Spleen (tissue), 7 donors: ENCODE measurements at regions not wholly inside any gene's neighbourhood (a gene's known extent, or its start where the extent isn't known, plus 50 kb on each side); places are given as distances from the start of the nearest gene placed in this dataset.

Experiments
- CTCF ChIP-seq, 11 experiments: fragments of 200-600 bp in 7 of 11; fragments of 450-650 bp in 4 of 11; sonication (generic) in 4 of 11; IDR thresholded peaks in 8 of 11; conservative IDR thresholded peaks in 3 of 11; 1 replicate in 7 of 11; 2 replicates in 4 of 11; pipeline versions ENCODE4 v1.4.0 to v1.8.0; 2016 to 2021; ENCODE audit warnings: antibody characterized with exemption in 11 of 11, inconsistent platforms in 4 of 11, mild to moderate bottlenecking in 1 of 11
- POLR2A ChIP-seq, 3 donors: fragments of 450-650 bp; IDR thresholded peaks; one replicate each; pipeline ENCODE4 v1.5.1; 2017; ENCODE audit warnings: antibody characterized with exemption in 3 of 3, mild to moderate bottlenecking in 1 of 3
- POLR2AphosphoS5 ChIP-seq, 3 donors: sonication (generic); formaldehyde crosslinking; IDR thresholded peaks; one replicate each; pipeline ENCODE4 v1.5.1; 2017; ENCODE audit warnings: antibody characterized with exemption in 3 of 3
- donor health status: DM: no; HTN: no; CAD: no; lungs with moderate emphysema.
- donor health status: DM: no; HTN: no; CAD: no.
- donor health status: DM: no; HTN: no; CAD: no.

DNA sequence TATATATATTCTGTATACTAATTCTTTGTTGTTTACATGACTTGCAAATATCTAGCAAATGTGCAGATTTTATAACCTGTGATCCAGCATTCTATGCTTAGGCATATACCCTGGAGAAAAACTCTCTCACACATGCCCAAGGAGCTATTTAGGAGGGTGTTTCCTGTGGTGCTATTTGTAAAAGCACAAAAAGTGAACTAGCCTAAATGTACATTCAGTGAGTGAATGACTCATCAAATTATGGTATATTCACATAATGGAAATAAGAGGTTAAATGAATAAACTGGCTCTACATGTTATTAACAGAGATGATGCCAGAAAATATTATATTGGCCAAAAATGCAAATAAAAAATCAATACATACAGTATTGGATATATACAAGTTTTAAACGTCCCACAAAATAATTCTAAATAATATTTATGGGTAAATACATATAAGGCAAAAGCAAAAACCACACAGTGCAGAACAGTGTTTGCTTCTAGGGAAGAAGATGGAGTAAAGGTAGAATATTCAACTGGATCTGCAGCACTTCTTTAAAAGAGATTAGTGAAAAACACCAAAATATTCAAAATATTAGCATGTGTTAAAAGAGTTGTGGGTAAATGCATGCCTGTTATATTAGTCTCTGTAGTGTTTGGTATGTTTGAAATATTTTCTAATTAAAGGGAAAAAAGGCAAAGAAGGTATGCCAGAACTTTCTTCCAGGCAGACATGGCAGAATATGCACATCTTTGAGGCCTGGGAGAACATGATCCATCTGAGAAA is 344.7 kb downstream of the KLF5 start:
- TF ChIP-seq CTCF (IDR thresholded peaks at IDR 0.05 in 8 of 11, conservative IDR thresholded peaks at IDR 0.05 in 3 of 11) (no peak), POLR2A (IDR thresholded peaks at IDR 0.05) (no peak), POLR2AphosphoS5 (IDR thresholded peaks at IDR 0.05) (no peak)
